Loucy (cell line): ENCODE measurements at regions not wholly inside any gene's neighbourhood (a gene's known extent, or its start where the extent isn't known, plus 50 kb on each side); places are given as distances from the start of the nearest gene placed in this dataset.
A peak's percentile ranks its signal among the peaks of the same experiment; 100 is the strongest.
"Not testable (repeated sequence)": the region's sequence is repeated elsewhere in the genome, so short reads cannot be mapped to it uniquely, and the experiment has no call there.

ENCODE experiments used
- H2AFZ ChIP-seq: fragments of 200-600 bp; sonication (generic); 2 replicates; pipeline ENCODE4 v1.6.0; 2016; ENCODE audit warnings: antibody characterized with exemption, mild to moderate bottlenecking, low read length, moderate library complexity
- H3F3A ChIP-seq: fragments of 200-600 bp; 2 replicates; pipeline ENCODE4 v1.6.0; 2016; ENCODE audit warnings: antibody characterized with exemption, low read depth, mild to moderate bottlenecking
- H3K27me3 ChIP-seq: fragments of 200-600 bp; sonication (generic); 2 replicates; pipeline ENCODE4 v1.6.1; 2014; ENCODE audit warnings: low read length, mild to moderate bottlenecking; ENCODE audit not compliant: insufficient read depth, poor library complexity, severe bottlenecking
- H3K36me3 ChIP-seq: fragments of 200-600 bp; sonication (generic); 2 replicates; pipeline ENCODE4 v1.6.1; 2016; ENCODE audit warnings: low read length; ENCODE audit not compliant: insufficient read depth
- H3K4me1 ChIP-seq: fragments of 200-600 bp; sonication (generic); 2 replicates; pipeline ENCODE4 v1.5.1; 2014; ENCODE audit warnings: low read length, mild to moderate bottlenecking; ENCODE audit not compliant: insufficient read depth, poor library complexity, severe bottlenecking
- H3K4me2 ChIP-seq: fragments of 200-600 bp; sonication (generic); 2 replicates; pipeline ENCODE4 v1.6.0; 2014; ENCODE audit warnings: antibody characterized with exemption, low read length, low read depth, mild to moderate bottlenecking; ENCODE audit not compliant: poor library complexity, severe bottlenecking
- H3K4me3 ChIP-seq: fragments of 200-600 bp; sonication (generic); 2 replicates; pipeline ENCODE4 v1.5.1; 2014; ENCODE audit warnings: low read length, mild to moderate bottlenecking, mixed read lengths; ENCODE audit not compliant: poor library complexity, severe bottlenecking
- H3K79me2 ChIP-seq: fragments of 200-600 bp; sonication (generic); 2 replicates; pipeline ENCODE4 v1.6.1; 2014; ENCODE audit warnings: low read length; ENCODE audit not compliant: insufficient read depth
- H3K9ac ChIP-seq: fragments of 200-600 bp; sonication (generic); 2 replicates; pipeline ENCODE4 v1.6.0; 2014; ENCODE audit warnings: mild to moderate bottlenecking, low read depth, low read length, moderate library complexity; ENCODE audit not compliant: poor library complexity, severe bottlenecking
- H3K9me2 ChIP-seq: fragments of 200-600 bp; sonication (generic); replicated peaks from 2 replicates; pipeline ENCODE4 v1.6.1; 2016; ENCODE audit warnings: low read depth, low read length, mixed read lengths
- H3K9me3 ChIP-seq: fragments of 200-600 bp; sonication (generic); 2 replicates; pipeline ENCODE4 v1.6.1; 2014; ENCODE audit warnings: mild to moderate bottlenecking, antibody characterized with exemption, low read length, low read depth; ENCODE audit not compliant: insufficient read depth
- H4K20me1 ChIP-seq: fragments of 200-600 bp; sonication (generic); 2 replicates; pipeline ENCODE4 v1.6.0; 2014; ENCODE audit warnings: antibody characterized with exemption, low read length, mild to moderate bottlenecking; ENCODE audit not compliant: insufficient read depth, poor library complexity, severe bottlenecking
- CTCF ChIP-seq: fragments of 200-600 bp; sonication (generic); conservative IDR thresholded peaks from 2 replicates; pipeline ENCODE4 v1.5.1; 2014; ENCODE audit warnings: mild to moderate bottlenecking, antibody characterized with exemption, low read length
- EZH2phosphoT487 ChIP-seq: fragments of 200-600 bp; IDR thresholded peaks from 2 replicates; pipeline ENCODE4 v1.6.1; 2018; ENCODE audit warnings: antibody characterized with exemption, mild to moderate bottlenecking, moderate library complexity, borderline replicate concordance

DNA sequence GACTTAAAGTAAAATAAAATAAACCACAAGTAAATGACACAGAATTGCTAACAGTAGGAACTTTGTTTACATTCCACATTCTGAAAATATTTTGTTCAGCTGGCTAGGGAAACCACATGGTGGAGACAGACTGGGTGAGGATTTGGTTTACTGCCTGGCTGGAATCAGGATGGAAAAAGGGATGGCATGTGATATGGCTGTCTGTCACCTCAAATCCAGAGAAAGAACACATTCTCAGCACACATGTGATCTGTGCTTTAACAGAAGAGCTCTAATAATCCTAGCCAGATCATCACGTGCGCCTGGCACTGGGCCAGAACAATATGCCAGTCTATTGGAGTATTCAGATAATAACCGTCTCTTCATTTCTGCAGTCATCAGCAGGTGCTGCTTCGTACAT, 90.9 kb upstream of the PIP4K2A start:
- TF ChIP-seq EZH2phosphoT487 = no peak
- TF ChIP-seq CTCF = no peak
- H4K20me1 ChIP-seq = no peaks in the 10 kb centered on the region
- no peaks in the 10 kb centered on the region for H3K9me3 ChIP-seq
- peaks cover 2% of the 10 kb centered on the region for H3K4me1 ChIP-seq
- no peak overlapping the region for H3K4me2 ChIP-seq
- H3K36me3 ChIP-seq = no peaks in the 10 kb centered on the region
- H3K9ac ChIP-seq = no peak overlapping the region
- no peaks in the 10 kb centered on the region for H3F3A ChIP-seq
- H3K27me3 ChIP-seq = no peaks in the 10 kb centered on the region
- no peaks in the 10 kb centered on the region for H3K79me2 ChIP-seq
- no peak overlapping the region for H2AFZ ChIP-seq
- H3K9me2 ChIP-seq = no peaks in the 10 kb centered on the region
- H3K4me3 ChIP-seq = no peak overlapping the region

DNA sequence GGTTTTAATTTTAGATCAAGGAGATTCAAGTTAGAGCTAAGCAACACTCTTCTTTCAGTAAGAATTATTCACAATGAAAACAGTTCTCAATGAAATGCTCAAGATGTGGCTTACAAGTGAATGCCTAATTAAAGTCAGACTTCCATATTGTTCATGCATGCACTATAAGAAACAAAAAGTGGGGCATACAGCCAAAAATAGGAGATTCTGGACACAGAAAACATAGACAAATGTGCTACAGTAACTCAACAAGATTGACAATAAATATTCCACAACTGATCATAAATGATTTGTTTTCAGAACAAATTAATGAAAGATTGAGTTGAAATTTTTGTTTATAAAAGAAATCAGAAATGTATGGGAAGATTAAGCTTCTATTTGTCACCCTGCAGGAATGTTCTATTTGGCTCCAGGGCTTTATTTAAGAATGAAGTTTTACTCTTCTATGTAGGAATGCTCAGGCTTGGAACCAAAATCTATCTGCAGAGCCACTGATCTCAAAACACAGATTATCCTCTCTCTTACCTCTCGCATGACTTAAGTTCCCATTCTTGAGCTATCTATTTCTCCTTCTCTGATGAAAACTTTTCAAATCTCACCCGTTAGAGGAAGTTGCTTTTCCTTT, 89.0 kb upstream of the PIP4K2A start:
- no peaks in the 10 kb centered on the region for H3K79me2 ChIP-seq
- H3K36me3 ChIP-seq = no peaks in the 10 kb centered on the region
- H2AFZ ChIP-seq = peak overlapping the region; percentile 47
- H4K20me1 ChIP-seq = no peaks in the 10 kb centered on the region
- no peaks in the 10 kb centered on the region for H3K9me2 ChIP-seq
- no peak overlapping the region for H3K9ac ChIP-seq
- TF ChIP-seq EZH2phosphoT487 (no peak), CTCF (no peak)
- no peaks in the 10 kb centered on the region for H3K27me3 ChIP-seq
- no peaks in the 10 kb centered on the region for H3F3A ChIP-seq
- no peaks in the 10 kb centered on the region for H3K9me3 ChIP-seq
- peaks cover 2% of the 10 kb centered on the region for H3K4me1 ChIP-seq
- H3K4me3 ChIP-seq = no peak overlapping the region
- no peak overlapping the region for H3K4me2 ChIP-seq

- Histone ChIP-seq H3K9me3 (no peaks in the 10 kb centered on the region), H3K79me2 (no peaks in the 10 kb centered on the region), H3K9me2 (no peaks in the 10 kb centered on the region), H3K36me3 (no peaks in the 10 kb centered on the region), H4K20me1 (no peaks in the 10 kb centered on the region), H3K9ac (no peak overlapping the region), H3K4me2 (no peak overlapping the region), H3F3A (no peaks in the 10 kb centered on the region), H3K27me3 (no peaks in the 10 kb centered on the region), H3K4me3 (no peak overlapping the region), H2AFZ (peak overlapping the region; percentile 62), H3K4me1 (peaks cover 2% of the 10 kb centered on the region)
- TF ChIP-seq EZH2phosphoT487 = no peak
- TF ChIP-seq CTCF = no peak
These were observed 87.4 kb upstream of the PIP4K2A start for GRCh38 chr10:22801785-22802184.

DNA sequence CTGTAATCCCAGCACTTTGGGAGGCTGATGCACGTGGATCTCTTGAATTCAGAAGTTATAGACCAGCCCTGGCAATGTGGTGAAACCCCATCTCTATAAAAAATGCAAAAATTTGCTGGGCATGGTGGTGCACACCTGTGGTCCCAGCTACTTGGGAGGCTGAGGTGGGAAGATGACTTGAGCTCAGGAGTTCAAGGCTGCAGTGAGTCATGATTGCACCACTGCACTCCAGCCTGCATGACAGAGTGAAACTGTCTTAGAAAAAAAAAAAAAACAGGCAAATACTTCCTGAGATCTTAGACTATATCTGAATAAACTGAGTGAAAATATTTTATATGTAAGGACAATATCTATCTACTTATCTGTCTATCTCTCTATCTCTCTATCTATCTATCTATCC, 83.4 kb upstream of the PIP4K2A start:
- H3K4me1 ChIP-seq, H3K79me2 ChIP-seq, H3K4me3 ChIP-seq, H3K27me3 ChIP-seq, H2AFZ ChIP-seq, H3K4me2 ChIP-seq, H3K36me3 ChIP-seq, H3K9me3 ChIP-seq, H4K20me1 ChIP-seq, H3K9ac ChIP-seq, H3K9me2 ChIP-seq, H3F3A ChIP-seq: not testable (repeated sequence)
